ENCODE measurements at regions not wholly inside any gene's neighbourhood (a gene's known extent, or its start where the extent isn't known, plus 50 kb on each side); places are given as distances from the start of the nearest gene placed in this dataset.
"Not testable (repeated sequence)": the region's sequence is repeated elsewhere in the genome, so short reads cannot be mapped to it uniquely, and the experiment has no call there.

DNA sequence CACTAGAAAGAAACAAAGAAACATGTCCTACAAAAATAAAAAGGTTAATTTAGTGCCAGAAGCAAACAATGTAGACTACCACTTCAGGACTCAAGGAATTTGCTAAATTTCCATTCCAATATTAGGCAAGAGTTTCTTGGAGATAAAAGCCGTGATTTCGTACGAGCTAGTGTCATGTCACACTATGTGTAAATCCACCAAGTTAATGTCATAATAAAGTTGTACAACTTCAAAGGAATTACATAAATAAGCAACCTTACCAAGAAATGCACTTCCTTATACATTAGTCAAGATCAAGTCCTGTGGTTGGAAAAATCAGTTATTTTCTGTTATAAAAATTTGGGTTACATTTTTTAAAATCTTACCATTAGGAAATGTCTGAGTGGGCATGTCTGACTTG lies 1222.8 kb downstream of the GALC start:
- no peak overlapping the region for H3K4me3 ChIP-seq (ENCODE audit: control insufficient read depth, low read depth, low read length)
- no peak for TF ChIP-seq CTCF (conservative IDR thresholded peaks at IDR 0.05; ENCODE audit: control insufficient read depth, insufficient read depth, low read depth, low read length)
- no peak for DNase-seq (ENCODE audit: low read depth)

- TF ChIP-seq CTCF (conservative IDR thresholded peaks at IDR 0.05; ENCODE audit: control insufficient read depth, insufficient read depth, low read depth, low read length), result no peak
- no peak for DNase-seq (ENCODE audit: low read depth)
- no peak overlapping the region for H3K4me3 ChIP-seq (ENCODE audit: control insufficient read depth, low read depth, low read length)
These were observed 1226.5 kb downstream of the GALC start for GRCh38 chr14:86766469-86766868.

- DNase-seq (ENCODE audit: low read depth), result no peak
- H3K4me3 ChIP-seq (ENCODE audit: control insufficient read depth, low read depth, low read length), result no peak overlapping the region
- no peak for TF ChIP-seq CTCF (conservative IDR thresholded peaks at IDR 0.05; ENCODE audit: control insufficient read depth, insufficient read depth, low read depth, low read length)
These were observed 1231.4 kb downstream of the GALC start for GRCh38 chr14:86761611-86762010.

DNA sequence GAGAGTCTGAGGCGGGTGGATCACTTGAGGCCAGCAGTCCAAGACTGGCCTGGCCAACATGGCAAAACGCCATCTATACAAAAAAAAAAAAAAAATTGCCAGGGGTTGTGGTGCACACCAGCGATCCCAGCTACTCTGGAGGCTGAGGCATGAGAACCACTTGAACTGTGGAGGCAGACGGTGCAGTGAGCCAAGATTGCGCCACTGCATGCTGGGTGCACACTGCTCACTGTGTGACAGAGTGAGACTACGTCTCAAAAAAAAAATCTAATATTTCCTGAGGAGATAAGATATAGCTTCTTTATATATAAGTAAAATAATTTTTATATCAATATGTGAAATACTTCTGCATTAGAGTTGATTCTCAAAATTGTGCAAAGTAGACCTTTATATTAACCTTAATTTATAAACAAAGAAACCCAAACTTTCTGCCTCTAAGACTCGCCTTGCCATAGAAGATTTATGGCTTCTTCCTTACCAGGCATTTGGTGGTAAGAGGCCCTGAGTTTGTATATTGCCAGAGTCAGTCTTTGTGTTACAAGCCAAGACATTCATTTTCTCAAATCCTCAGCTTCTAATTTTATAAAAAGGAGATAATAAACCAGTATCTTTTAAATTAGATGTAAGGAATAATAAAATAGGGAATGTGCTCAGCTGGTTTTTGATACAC lies 1226.7 kb downstream of the FLRT2 start:
- no peak for TF ChIP-seq CTCF (conservative IDR thresholded peaks at IDR 0.05; ENCODE audit: control insufficient read depth, insufficient read depth, low read depth, low read length)
- no peak overlapping the region for H3K4me3 ChIP-seq (ENCODE audit: control insufficient read depth, low read depth, low read length)
- DNase-seq (ENCODE audit: low read depth), result no peak

DNA sequence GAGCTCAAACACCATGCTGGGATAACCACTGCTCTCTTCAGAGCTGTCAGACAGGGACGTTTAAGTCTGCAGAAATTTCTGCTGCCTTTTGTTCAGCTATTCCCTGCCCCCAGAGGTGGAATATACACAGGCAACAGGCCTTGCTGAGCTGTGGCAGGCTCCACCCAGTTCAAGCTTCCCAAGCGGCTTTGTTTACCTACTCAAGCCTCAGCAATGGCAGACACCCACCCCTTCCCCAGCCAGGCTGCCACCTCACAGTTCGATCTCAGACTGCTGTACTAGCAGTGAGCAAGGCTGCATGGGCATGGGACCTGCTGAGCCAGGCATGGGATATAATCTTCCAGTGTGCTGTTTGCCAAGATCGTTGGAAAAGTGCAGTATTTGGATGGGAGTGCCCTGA lies 1220.5 kb downstream of the FLRT2 start:
- H3K4me3 ChIP-seq (ENCODE audit: control insufficient read depth, low read depth, low read length); DNase-seq (ENCODE audit: low read depth): not testable (repeated sequence)

GRCh38 chr14:86739761-86740160 lies 1209.8 kb downstream of the FLRT2 start:
- no peak for DNase-seq (ENCODE audit: low read depth)
- no peak for TF ChIP-seq CTCF (conservative IDR thresholded peaks at IDR 0.05; ENCODE audit: control insufficient read depth, insufficient read depth, low read depth, low read length)
- no peak overlapping the region for H3K4me3 ChIP-seq (ENCODE audit: control insufficient read depth, low read depth, low read length)

DNA sequence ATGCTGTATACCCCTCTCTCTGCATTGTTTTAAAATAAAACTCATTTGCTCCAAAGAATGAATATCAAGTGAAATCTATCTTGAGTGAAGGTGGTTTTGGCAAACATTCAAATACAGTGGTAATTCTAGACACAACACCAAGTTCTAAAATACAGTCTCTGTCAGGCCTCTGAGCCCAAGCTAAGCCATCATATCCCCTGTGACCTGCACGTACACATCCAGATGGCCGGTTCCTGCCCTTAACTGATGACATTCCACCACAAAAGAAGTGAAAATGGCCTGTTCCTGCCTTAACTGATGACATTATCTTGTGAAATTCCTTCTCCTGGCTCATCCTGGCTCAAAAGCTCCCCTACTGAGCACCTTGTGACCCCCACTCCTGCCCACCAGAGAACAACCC lies 1201.5 kb downstream of the FLRT2 start:
- not testable (repeated sequence) for H3K4me3 ChIP-seq (ENCODE audit: control insufficient read depth, low read depth, low read length); DNase-seq (ENCODE audit: low read depth)

DNA sequence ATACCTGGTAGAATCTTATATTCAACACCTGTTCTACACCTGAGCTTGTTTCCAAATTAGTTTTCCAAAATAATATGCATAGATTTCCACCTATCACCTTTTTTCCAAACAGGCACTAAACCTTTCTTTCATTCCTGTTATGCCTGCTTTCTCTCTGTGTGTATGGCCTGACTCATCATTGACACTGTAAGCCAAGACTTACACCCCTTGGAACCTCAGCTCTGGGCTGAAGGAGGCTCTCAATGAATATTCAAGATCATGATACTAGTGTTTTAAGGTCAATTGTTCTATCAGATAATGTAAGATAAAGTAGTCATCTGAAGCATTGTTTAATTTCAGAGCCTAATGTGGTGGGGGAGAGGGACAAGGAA lies 1193.3 kb downstream of the FLRT2 start:
- no peak overlapping the region for H3K4me3 ChIP-seq (ENCODE audit: control insufficient read depth, low read depth, low read length)
- TF ChIP-seq CTCF (conservative IDR thresholded peaks at IDR 0.05; ENCODE audit: control insufficient read depth, insufficient read depth, low read depth, low read length), result no peak
- no peak for DNase-seq (ENCODE audit: low read depth)
